HCT116 (cell line): ENCODE measurements at regions not wholly inside any gene's neighbourhood (a gene's known extent, or its start where the extent isn't known, plus 50 kb on each side); places are given as distances from the start of the nearest gene placed in this dataset.

Experiments used
- EZH2 ChIP-seq: fragments of 200-600 bp; sonication (generic); IDR thresholded peaks from 2 replicates; pipeline ENCODE4 v1.6.1; 2017; ENCODE audit warnings: antibody characterized with exemption, mixed run types
- RAD21 ChIP-seq: IDR thresholded peaks from 2 replicates; pipeline ENCODE4 v1.6.1; 2012; ENCODE audit warnings: low read depth, mild to moderate bottlenecking
- TF ChIP-seq, protein P1 (sequence below), 3 experiments: fragments of 200-600 bp in 1 of 3; sonication (generic) in 1 of 3; IDR thresholded peaks in 2 of 3; conservative IDR thresholded peaks in 1 of 3; 2 replicates each; pipeline ENCODE4 v1.5.1; 2012 to 2017; ENCODE audit warnings: low read depth in 2 of 3, low read length in 2 of 3, antibody characterized with exemption in 1 of 3, borderline replicate concordance in 1 of 3, control low read depth in 1 of 3, mild to moderate bottlenecking in 1 of 3, mixed read lengths in 1 of 3, mixed run types in 1 of 3, moderate library complexity in 1 of 3; ENCODE audit not compliant: insufficient read depth in 1 of 3

DNA sequence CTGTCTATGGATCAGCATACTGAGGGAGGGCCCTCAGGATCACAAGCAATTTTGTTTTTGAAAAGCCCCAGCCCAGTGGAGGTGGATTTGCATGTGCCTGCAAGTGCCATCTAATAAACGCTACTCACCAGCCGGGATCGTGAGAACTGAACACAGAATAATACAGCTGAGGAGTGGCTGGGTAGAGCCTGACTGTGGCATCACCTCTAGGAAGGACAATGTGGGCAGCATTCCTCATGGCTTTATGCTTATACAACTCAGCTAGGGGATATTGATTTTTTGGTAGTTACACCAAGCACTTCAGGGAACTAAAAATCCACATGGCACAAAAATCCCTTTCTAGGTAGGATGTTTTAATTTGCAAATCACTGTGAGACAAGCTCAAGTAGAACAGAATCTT is 72.7 kb upstream of the PALS2 start:
- TF ChIP-seq, protein P1, sequence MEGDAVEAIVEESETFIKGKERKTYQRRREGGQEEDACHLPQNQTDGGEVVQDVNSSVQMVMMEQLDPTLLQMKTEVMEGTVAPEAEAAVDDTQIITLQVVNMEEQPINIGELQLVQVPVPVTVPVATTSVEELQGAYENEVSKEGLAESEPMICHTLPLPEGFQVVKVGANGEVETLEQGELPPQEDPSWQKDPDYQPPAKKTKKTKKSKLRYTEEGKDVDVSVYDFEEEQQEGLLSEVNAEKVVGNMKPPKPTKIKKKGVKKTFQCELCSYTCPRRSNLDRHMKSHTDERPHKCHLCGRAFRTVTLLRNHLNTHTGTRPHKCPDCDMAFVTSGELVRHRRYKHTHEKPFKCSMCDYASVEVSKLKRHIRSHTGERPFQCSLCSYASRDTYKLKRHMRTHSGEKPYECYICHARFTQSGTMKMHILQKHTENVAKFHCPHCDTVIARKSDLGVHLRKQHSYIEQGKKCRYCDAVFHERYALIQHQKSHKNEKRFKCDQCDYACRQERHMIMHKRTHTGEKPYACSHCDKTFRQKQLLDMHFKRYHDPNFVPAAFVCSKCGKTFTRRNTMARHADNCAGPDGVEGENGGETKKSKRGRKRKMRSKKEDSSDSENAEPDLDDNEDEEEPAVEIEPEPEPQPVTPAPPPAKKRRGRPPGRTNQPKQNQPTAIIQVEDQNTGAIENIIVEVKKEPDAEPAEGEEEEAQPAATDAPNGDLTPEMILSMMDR (IDR thresholded peaks at IDR 0.05 in 2 of 3, conservative IDR thresholded peaks at IDR 0.05 in 1 of 3; ENCODE audit: borderline replicate concordance in 1 of 3, insufficient read depth in 1 of 3, low read depth in 2 of 3, low read length in 2 of 3) = no peak
- TF ChIP-seq EZH2 (no peak), RAD21 (no peak)
